Amniotic stem cell (primary cell): ENCODE measurements at regions not wholly inside any gene's neighbourhood (a gene's known extent, or its start where the extent isn't known, plus 50 kb on each side); places are given as distances from the start of the nearest gene placed in this dataset.
"Not testable (repeated sequence)": the region's sequence is repeated elsewhere in the genome, so short reads cannot be mapped to it uniquely, and the experiment has no call there.

ENCODE experiments used
- DNase-seq: peaks from one replicate; lab custom pipeline; 2025; lab: John Stamatoyannopoulos, UW

DNA sequence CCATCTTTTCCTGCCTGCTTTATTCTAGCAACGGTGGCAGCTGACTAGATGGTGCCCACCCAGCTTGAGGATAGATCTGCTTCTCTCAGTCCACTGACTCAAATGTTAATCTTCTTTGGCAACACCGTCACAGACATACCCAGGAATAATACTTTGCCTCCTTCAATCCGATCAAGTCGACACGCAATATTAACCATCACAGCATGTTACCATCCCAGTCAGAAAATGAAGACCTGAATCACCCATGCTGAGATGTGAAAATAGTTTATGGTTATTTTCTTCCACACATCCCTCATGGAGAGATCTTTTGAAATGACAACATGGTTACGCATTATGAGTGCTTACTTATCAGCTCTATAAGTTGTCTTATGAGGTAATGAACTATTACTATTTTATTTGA, 392.8 kb downstream of the SEC23A start:
- DNase-seq, result no peak

DNA sequence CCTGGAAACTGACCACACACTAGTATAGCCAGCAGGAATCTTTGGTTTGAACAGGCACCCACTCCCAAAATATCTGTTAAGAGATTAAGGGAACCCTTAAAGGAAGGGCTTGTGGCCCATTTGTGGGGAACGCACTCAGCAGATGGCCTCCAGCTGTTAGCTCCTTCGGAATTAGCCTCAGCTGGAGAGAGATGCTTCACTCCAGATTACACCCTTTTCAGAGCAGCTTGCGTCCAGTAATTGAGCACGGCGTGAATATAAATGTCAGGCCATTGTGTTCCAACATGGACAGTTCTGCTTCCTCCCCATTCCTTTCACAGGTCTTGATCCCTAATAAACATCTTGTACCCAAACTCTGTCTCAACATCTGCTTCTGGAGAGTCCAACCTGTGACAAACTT, 397.8 kb downstream of the SEC23A start:
- no peak for DNase-seq

DNA sequence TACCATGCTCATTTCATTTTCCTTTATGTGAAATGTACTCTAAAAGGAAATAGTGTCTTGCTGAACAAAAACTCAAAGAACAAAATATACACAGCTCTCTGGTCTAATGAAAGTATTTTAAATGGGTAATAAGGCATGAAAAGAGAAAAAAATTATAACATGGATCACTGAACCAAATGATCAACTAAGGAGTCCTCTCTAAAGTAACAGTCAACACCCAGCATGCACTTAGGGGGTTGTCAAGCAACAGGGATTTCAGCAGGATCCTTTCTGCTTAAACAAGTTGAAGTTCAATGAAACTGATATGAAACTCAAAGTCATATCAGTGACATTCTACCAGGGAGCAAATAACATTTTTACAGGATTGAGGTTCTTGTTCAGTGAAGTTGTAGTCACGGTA, 398.8 kb downstream of the SEC23A start:
- no peak for DNase-seq

DNA sequence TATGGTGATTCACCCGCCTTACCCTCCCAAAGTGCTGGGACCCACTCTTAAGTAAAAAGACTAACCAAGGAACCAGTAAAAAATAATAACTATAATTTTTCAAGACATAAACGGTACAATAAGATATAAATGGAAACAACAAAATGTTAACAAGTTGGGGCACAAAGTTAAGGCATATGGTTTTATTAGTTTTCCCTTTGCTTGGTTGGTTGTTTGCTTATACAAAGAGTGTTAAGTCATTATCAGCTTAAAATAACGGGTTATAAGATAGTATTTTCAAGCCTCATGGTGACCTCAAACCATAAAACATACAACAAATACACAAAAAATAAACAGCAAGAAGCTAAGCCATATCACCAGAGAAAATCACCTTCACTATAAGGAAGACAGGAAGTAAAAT, 406.1 kb downstream of the SEC23A start:
- DNase-seq, result no peak

DNA sequence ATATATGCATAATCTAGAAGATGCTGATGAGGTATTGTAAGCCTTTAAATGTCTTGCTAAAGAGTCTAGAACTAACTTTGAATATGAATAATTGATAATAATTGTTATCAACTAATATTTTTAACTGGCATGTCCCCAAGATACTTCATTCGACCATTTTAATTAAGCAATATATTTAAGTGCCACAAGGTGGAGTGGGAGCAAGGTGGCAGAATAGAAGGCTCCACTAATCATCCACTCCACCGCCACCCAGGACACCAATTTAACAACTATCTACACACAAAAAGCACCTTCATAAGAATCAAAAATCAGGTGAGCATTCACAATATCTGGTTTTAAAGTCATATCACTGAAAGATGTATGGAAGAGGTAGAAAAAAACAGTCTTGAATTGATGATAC, 409.6 kb downstream of the SEC23A start:
- no peak for DNase-seq

DNA sequence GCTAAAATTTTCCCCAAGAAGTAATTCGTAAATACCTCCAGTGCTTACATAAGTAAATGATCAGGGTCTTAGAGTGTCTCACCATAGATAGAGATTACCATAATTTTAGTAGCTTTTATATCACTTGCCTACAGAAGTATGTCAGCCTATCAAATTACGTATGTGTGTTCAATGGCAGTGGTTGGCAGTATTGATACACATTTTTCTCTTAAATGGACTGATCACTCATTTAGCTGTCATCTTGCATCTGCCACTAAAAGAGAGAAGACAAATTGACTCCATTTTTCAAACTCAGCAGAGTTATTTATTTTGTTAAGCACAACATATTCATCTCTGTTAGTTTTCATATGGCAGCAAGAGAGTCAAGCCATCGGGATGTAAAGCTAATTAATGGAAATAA, 413.1 kb upstream of the CLEC14A start:
- no peak for DNase-seq

DNA sequence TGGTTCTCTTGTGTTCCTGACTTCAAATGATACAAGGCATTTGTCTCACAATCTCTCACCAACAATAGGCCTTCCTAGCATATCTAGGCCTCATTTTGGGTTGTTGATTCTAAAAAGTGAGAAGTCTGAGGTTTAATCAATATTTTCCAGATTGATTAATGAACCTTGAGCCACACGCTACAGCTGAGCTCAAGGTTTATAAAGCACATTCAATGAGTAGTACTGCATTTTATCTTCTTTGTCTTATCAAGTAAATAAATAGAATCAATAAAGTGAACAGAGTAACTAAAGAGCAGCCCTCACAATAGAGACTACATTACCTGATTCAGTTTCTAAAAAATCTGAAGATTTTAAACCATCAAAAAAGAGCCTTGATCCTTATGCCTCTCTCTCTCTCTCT, 407.5 kb upstream of the CLEC14A start:
- DNase-seq, result no peak

DNA sequence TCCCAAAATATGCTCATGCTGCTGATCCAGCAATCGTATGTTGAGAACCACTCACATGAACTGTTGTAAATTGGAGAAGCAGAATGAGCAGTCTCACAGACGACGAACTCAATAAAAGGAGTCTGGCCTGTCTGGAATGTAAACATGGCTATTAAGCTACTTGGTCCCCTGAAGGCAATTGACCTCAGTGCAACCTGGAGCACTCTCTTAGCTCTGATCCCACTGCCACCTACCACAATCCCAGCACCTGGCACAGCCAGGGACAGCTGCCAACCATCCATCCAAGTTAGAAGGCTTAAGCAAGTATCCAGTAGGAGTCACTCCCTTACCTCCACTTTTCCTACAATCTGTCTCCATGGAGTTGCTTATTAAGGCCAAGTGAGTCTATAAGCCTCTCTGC, 406.9 kb upstream of the CLEC14A start:
- no peak for DNase-seq

DNA sequence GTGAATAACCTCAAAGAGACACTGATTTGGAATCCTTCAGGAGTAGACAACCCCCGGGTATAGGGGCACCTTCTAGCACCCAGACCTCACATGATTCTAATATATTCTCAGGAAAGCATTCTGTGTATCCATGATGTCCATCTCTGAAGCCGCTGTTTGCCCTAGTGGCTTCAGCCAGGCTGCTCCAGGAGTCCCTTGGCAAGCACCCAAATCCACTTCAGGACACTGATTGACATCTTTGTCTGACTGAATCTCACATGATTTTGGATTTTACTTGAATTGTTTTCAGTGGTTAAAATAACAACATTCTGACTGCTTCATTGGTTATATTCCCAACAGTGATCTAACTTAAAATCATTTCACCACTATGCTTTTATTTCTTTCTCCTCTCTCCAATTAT, 390.5 kb upstream of the CLEC14A start:
- DNase-seq, result no peak

DNA sequence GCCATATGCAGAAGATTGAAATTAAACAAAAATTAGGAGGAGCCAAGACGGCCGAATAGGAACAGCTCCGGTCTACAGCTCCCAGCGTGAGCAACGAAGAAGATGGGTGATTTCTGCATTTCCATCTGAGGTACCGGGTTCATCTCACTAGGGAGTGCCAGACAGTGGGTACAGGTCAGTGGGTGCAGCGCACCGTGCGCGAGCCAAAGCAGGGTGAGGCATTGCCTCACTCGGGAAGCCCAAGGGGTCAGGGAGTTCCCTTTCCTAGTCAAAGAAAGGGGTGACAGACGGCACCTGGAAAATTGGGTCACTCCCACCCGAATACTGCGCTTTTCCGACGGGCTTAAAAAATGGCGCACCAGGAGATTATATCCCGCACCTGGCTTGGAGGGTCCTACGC, 379.0 kb upstream of the CLEC14A start:
- DNase-seq, result not testable (repeated sequence)

DNA sequence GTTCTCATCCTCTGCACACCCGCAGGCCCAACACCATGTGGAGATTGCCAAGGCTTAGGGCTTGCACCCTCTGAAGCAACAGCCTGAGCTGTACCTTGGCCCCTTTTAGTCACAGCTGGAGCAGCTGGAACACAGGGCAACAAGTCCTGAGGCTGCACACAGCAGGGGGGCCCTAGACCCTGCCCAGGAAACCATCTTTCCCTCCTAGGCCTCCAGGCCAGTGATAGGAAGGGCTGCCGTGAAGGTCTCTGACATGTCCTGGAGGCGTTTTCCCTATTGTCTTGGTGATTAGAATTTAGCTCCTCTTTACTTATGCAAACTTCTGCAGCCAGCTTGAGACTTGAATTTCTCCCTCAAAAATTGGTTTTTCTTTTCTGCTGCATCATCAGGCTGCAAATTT, 373.5 kb upstream of the CLEC14A start:
- DNase-seq, result no peak

DNA sequence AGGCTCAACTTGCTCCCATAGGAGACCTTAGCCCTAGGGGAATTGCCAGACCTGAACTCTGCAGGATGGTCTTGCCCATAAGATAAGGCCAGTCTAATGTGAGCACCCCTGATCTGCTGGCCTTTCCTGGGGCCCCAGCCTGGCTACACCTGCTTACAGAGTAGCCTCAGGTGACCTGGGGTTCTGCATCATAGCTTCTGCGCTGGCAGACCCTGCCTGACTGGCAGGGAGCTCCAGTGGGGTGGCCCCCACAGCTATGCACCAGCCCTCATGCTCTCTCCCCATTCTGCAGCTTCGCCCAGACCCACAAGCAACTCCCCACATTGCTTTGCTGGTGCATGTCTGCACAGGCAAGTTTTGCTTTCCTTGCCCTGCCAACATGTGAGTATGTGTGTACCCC, 371.3 kb upstream of the CLEC14A start:
- no peak for DNase-seq

DNA sequence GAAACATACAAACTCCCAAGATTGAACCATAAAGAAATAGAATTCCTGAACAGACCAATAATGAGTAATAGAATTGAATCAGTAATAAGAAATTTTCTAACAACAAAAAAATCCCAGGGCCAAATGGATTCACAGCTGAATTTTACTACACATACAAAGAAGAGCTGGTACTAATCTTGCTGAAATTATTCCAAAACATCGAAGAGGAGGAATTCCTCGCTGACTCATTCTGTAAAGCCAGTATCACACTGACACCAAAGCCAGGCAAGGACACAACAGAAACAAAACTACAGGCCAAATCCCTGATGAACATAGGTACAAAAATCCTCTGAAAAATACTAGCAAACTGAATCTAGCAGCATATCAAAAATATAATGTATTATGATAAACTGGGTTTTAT, 367.8 kb upstream of the CLEC14A start:
- no peak for DNase-seq

DNA sequence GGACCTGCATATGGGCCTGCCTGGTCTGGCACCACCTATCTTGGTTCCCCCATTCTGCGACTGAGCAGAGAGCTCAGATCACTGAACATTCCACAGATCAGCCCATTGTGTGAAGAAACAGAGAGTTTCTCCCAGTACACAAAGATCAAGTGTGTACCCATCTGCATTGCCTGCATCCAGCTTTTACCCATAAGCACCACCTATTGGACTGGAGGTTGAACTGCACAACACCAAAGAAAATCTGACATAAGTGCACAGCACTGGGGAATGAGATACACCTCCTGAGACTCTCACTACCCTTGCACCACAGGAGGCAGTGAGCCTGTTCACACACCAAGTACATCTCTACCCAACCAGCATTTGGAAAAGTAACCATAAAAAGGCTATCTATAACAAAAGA, 362.6 kb upstream of the CLEC14A start:
- DNase-seq, result no peak

DNA sequence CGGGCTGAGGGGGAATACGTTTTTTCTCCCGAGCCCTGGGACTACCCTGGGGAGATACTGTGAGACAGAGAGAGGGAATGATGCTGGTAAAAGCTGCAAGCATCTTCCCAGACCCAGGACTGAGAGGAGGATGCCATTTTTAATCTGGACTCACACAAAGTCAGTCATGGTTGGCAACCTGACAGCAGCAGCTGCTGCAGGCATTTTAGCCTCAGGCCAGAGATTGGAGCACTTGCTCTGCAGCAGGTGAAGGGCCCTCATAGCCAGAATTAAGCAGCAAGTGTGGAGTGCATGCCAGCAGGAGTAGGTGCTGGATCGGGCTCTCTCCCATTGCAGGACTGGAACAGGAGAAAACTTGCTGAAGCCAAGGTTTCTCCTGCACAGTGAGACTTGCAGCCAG, 361.1 kb upstream of the CLEC14A start:
- no peak for DNase-seq

DNA sequence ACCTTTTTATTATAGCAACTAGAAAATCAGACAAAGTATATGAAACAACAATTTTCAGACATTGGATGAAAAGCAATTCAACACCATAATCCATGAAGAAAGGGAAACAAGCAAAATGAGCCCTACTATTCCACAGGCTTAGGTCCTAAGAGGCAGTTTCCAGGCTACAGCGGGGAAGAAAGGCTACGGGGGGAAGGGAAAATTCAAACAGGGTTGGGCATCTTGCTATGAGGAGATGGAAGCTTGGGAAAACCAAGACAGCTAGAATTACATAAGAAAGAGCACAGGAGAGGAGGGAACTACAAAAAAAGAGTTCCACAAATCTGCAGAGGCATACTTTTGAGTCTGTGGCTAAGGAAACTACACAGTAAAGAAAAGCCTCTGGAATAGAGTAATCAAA, 356.0 kb upstream of the CLEC14A start:
- no peak for DNase-seq

DNA sequence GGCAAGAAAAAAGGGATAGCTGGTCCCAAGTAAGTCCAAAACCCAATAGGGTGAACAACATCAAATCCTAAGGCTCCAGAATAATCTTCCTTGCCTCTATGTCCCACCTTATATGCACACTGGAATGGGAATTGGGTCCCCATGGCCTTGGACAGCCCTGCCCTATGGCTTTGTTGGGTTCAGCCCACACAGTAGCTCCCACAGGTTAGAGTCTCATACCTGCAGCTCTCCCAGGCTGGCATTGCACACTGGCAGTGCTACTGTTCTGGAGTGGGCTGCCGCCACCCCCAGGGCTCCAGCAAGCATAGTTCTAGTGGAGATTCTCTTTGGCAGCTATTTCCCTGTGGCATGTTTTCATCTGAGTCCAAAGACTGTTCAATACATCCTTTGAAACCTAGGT, 352.4 kb upstream of the CLEC14A start:
- no peak for DNase-seq

DNA sequence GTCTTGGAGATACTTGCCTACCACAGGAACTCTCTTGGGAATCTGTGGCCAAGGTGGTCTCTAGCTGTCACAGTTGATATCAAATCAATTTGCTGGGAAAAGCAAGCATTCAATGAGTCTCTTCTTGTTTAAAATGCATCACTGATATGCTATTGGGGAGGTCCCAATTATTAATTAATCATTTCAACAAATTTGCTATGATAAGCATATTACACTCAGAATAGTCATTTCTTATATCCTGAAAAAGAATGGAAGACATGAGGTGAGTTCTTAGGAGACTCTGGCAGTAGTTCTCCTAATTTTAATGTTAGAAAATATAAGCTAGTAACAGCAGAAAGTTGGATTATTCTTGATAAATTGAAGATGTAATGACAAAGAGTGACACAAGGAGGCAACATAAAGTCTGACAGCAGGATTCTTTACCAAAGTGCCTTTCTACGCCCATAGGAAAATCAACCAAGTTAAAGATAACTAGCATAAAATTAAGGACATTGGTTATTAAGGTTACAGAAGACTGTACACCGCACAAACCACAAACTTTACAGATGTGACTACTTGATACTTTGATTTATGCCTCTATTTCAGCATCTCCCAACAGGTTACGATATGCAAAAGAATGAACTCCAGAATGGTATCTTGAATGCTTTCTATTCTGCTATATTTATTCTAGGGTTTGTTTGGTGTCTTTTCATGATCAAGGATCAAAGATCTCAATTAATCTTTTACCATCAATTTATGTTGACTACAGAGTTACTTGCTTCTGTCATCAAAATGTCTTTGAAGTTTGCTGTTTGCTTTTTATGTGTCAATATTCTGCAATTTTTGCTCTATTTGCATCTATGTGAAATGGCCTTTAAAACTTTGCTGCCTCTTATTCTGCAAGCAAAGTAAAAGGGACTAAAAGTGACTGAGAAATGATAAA, 349.6 kb upstream of the CLEC14A start:
- no peak for DNase-seq

DNA sequence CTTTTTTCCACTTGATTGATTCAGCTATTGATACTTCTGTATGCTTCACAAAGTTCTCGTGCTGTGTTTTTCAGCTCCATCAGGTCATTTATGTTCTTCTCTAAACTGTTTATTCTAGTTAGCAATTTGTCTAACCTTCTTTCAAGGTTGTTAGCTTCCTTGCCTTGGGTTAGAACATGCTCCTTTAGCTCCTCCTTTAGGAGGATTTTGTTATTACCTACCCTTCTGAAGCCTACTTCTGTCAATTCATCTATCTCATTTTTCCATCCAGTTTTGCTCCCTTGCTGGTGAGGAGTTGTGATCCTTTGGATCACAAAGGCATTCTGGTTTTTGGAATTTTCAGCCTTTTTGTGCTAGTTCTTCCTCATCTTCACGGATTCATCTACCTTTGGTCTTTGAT, 344.7 kb upstream of the CLEC14A start:
- not testable (repeated sequence) for DNase-seq

DNA sequence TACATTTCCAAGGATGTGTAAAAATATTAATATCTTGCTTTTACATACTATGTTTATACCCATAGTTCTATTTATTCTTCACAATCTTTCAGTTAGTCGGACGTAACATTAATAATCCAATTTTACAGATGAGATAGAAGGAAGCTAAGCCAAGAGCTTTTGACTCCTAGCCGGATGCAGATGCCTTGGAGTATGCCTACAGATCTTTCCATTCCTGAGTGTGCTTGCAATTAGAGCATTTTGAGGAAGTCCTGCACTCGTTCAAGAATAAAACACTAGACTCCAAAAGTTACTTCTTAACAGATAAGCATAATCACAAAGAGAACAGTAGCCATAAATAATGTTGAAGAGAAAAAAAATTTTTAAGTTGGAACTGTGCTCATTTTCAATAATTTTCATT, 337.6 kb upstream of the CLEC14A start:
- DNase-seq, result no peak

DNA sequence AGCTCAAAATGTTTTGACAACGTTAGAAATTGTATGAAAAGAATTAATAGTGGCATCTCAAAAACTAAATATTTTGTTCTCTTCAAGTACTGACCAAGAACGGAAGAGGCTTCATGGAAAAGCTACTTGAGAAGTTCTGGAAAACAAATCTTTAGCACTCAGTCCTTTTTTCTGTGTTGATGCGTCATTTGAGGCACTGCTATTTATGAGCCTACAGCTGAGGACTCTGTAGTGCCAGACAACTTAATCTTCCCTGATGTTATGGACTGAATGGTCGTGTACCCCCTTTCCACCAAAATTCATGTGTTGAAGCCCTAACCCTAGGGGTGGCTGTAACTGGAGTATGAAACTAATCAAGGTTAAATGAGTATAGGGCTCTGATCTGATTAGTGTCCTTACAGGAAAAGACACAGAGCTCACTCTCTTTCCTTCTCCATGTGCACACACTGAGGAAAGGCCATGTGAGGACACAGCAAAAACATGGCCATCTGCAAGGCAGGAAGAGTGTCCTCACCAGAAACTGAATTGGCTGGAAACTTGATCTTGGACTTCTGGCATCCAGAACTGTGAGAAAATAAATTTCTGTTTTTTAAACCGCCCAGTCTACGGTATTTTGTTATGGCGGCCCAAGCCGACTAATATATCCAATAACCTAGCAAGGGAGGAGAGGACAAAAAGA, 337.0 kb upstream of the CLEC14A start:
- DNase-seq, result no peak

DNA sequence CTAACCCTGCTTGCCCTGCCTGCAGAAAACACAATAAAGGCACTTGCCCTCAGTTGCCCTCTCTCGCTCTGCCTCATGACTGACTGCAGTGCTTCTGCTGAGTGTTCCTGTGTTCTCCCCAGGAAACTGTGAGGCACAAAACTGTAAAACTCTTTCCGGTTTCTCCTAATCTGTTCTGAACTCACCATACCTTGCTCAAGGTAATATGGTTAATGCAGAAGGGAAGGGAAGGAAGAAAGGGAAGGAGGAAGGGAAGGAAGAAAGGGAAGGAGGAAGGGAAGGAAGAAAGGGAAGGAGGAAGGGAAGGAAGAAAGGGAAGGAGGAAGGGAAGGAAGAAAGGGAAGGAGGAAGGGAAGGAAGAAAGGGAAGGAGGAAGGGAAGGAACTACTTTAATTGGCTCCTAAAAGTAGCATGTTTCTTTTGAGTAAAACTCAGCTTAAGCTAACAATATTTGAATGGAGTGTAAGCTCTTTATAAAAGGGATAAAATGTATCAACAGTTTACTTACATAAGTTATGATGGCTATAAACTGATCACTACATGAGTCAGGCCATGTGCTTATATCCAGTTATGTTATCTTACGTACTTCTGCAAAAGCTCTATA, 334.0 kb upstream of the CLEC14A start:
- no peak for DNase-seq

DNA sequence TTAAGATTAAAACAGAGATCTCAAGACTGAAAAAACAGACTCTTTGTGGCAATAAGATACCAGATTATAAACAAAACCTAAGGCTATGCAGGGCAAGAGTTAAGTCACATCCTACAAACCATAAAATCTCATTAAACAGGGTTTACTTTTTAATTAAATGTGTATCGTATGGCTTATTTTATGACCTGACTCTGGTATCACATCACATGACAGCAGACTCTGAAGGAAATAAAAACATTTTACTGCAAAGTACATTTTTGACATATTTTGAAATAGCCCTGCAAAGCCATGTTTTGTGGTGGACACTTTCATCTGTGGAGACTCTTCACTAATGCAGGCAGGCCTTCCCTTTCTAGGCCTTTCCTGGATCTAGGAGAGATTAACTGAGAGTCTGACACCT, 327.6 kb upstream of the CLEC14A start:
- DNase-seq, result no peak
